8988T (cell line): ENCODE measurements at regions not wholly inside any gene's neighbourhood (a gene's known extent, or its start where the extent isn't known, plus 50 kb on each side); places are given as distances from the start of the nearest gene placed in this dataset.

Source experiments
- DNase-seq: peaks from one replicate; pipeline ENCODE4 v3.0.0; 2011

- no peak for DNase-seq
These were observed 1588.9 kb downstream of the KCNT2 start for GRCh38 chr1:195019385-195019784.

DNA sequence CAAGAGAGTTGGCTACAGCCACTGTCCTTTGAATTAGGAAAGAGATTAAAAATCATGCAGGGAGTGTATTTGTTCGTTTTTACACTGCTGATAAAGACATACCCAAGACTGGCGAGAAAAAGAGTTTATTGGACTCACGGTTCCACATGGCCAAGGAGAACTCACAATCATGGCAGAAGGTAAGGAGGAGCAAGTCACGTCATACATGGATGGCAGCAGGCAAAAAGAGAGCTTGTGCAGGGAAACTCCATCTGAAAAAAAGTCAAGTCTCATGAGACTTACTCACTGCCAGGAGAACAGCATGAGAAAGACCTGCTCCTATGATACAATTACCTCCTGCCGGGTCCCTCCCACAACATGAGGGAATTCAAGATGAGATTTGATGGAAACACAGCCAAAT is 1595.2 kb downstream of the KCNT2 start:
- no peak for DNase-seq

GRCh38 chr1:195005338-195005737 is 1602.9 kb downstream of the KCNT2 start:
- DNase-seq = no peak

GRCh38 chr1:194990483-194990882 is 1617.8 kb downstream of the KCNT2 start:
- no peak for DNase-seq

GRCh38 chr1:194975913-194976312 is 1632.3 kb downstream of the KCNT2 start:
- DNase-seq = no peak

DNA sequence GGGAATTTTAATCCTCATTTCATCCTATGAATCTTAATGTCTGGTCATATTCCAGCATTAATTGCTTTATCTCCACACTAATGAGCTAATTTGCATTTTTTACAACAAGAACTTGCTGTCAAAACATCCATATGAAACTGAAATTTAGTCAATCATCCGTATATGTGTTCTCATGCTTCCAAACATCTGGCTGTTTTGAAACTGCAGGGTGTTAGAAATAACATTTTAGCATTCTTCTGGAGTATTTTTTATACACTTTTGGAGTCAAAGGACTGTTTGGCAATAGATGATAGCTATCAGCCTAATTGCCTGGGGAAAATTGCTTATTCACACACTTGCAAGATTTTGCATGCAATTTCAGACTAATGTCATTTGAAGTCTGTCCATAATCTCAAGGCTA is 1639.3 kb downstream of the KCNT2 start:
- no peak for DNase-seq

GRCh38 chr1:194959795-194960194 is 1648.4 kb downstream of the KCNT2 start:
- no peak for DNase-seq

- DNase-seq = no peak
These were observed 1656.1 kb downstream of the KCNT2 start for GRCh38 chr1:194952171-194952570.

- DNase-seq = no peak
These were observed 1657.7 kb downstream of the KCNT2 start for GRCh38 chr1:194950584-194950983.

DNA sequence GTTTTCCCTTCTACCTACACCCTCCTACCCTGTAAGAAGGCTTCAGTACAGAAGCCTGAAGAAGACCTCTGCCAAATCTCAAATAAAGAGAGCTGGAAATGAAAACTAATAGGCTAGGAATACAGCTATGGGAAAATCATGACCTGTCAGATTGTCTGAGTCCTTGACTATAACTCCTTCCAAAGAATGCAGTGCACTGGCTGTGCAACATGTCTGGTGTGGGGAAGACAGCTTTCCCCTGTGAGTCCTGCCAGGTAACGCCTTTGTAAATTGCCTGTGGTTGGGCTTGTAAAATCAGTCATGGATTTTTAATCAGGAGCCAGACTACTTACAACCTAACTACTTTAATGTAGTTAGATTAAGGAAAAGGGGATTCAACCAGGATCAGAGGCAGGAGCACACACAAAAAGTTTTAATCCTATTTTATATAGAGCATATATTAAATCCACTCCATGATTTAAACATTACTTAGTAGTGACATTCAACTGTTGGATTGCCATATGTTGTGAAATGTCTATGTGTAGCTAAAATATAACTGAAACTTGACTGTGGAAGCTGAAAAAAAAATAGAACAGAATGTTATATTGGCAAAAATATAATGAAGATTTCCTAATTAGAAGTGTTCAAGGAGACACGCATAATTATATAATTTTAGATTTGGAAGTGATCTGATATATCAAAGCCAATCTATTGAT is 1667.8 kb downstream of the KCNT2 start:
- no peak for DNase-seq

- DNase-seq = no peak
These were observed 1672.4 kb downstream of the KCNT2 start for GRCh38 chr1:194935864-194936263.

GRCh38 chr1:194931166-194931565 is 1677.1 kb downstream of the KCNT2 start:
- DNase-seq = no peak

DNA sequence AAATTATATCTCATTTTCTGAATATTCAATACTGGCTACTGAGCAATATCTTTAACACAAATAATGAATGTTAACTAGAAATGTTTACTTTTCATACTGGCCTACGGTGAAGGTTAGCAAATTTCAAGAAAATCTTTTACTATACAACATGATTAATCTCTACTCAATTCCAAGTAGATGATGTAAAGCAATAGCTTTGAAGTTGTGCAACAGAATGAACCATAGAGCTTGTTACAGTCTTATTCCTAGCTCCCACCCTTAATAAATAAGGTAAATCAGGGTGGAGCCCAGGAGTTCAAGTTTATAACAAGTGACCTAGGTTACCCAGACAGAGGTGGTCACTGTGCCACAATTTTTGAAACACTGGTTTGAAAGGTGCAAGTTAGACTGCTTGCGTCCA is 1678.1 kb downstream of the KCNT2 start:
- DNase-seq = no peak

GRCh38 chr1:194929357-194929756 is 1678.9 kb downstream of the KCNT2 start:
- no peak for DNase-seq

- no peak for DNase-seq
These were observed 1689.1 kb downstream of the KCNT2 start for GRCh38 chr1:194919146-194919545.

GRCh38 chr1:194917769-194918168 is 1690.5 kb downstream of the KCNT2 start:
- DNase-seq = no peak

- DNase-seq = no peak
These were observed 1699.6 kb downstream of the KCNT2 start for GRCh38 chr1:194908643-194909042.

DNA sequence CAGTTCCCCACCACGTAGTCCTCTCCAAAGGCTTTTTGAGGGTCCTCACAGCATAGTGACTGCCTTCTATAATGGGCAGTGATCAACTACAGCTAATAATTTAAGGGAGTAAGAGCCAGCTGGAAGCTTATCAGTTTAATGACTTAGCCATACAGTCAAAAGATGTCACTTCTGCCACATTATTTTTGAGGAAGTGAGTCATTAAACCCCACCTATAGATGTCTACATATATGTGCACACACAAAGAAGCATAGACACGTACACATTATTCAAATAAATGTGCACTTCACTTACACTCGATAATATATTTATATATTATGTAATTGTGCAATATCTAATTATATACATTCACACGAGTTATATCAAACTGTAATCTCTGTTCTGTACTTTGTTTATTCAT is 1704.7 kb downstream of the KCNT2 start:
- DNase-seq = no peak

DNA sequence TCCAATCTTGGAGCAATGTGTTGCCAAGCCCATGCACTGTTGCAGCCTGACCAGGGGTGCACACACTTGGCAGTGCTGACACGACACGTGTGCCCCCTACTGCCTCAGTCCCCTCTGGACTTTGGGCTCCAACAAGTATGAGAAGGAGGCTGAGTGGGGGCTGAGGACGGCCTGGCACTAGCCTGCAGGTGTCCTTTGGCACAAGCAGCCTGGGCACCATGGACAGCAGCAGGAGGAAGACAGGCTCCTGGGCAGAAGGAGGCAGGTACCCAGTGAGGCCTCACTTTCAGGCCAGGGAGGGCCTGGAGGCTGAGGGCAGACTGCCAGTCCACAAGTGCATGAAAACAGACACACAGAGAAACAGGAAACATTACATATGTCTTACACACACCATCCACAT is 1702.9 kb upstream of the B3GALT2 start:
- no peak for DNase-seq

GRCh38 chr1:194870860-194871259 is 1684.4 kb upstream of the B3GALT2 start:
- DNase-seq = no peak

DNA sequence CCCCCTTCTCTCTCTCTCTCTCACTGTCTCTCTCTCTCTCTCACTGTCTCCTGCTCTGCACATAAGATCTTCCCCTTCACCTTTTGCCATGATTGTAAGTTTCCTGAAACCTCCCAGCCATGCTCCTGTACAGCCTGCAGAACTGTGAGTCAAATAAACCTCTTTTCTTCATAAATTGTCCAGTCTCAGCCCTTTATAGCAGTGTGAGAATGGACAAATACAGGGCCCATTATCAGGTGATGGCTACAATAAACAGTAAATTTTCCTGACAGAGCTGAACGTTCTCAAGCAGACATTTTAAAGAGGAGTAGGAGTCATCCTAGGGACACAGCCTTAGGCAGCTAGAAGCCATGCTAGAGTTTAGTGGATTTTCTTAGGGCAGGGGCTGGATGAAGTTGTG is 1679.7 kb upstream of the B3GALT2 start:
- DNase-seq = no peak

DNA sequence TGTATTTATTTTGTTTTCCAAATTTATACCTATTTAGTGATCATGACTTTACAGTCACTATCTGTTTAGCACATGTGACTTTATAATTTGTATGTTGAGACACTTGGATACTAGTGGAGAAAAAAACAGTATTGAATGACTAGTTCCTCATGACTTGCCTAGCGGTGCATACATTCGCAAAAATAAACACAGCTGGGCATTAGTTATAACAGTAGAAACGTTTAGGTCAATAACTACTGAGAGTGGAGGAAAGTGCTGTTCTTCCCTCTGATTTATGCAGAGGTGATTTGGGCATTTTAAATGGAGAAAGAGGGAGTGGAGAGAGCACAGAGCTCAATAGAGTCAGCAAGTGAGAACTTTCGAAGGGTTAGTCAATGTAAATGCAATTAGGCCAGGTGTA is 1679.0 kb upstream of the B3GALT2 start:
- no peak for DNase-seq

DNA sequence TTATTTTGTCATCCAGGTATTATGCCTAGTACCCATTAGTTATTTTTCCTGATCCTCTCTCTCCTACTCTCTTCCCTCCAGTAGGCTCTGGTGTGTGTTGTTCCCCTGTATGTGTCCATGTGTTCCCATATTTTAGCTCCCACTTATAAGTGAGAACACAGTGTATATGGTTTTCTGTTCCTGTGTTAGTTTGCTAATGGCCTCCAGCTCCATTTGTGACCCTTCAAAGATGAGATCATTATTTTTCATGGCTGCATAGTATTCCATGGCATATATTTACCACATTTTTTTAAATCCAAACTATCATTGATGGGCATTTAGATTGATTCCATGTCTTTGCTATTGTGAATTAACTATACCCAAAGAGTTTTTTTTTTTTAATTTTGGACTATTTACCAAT is 1675.7 kb upstream of the B3GALT2 start:
- DNase-seq = no peak

DNA sequence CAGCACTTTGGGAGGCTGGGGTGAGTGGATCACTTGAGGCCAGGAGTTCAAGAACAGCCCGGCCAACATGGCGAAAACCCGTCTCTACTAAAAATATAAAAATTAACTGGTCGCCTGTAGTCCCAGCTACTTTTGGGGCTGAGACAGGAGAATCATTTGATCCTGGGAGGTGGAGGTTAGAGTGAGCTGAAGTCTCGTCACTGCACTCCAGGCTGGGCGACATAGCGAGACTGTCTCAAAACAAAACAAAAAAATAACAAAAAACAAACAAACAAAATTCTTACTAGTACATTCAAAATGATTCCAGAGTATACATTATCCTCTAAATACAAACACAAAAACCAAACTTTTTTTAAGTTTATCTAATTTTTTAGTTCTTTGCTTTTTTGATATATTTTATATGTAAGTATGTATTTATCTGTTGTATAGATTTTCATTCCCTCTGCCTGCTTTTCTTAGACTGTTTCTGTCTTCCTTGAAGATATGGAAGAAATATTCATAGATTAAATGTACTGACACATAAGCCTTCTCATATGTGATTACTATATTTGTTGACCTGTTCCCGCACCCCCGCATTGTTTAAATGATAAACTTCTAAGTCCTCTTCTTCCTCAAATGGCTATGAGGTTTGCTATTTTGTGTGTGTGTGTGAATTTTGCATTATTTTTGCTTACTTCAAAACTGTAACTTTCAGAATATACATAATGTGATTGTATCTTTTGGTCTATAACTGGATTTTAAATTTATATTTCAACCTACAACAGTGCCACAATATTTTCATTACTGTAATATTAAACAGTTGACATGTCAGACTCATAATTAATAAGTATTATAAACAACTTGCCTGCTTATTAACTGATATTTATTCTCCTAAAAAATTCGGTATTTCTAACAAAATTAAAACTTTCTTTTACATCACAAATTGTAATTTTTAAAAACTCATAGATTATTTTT is 1674.1 kb upstream of the B3GALT2 start:
- DNase-seq = no peak
